K562 (cell line): ENCODE measurements at regions not wholly inside any gene's neighbourhood (a gene's known extent, or its start where the extent isn't known, plus 50 kb on each side); places are given as distances from the start of the nearest gene placed in this dataset.

Source experiments
- ATAC-seq: fragments of 200-7000 bp; cut with Tn5 transposase; 3 replicates; pipeline ENCODE4 v1.9.1; 2020; ENCODE audit warnings: moderate library complexity
- BruUV-seq: library from RNA; stranded (reverse); fragments of 400-500 nt; replicated peaks from 2 replicates; lab custom pipeline; 2021; lab: Mats Ljungman, UMichigan
- CTCF ChIA-PET: fragments of 300-600 bp; formaldehyde crosslinking; extraction: SDS; loops from one replicate; lab custom pipeline; 2021; ENCODE audit warnings: low intra/inter-chr PET ratio; lab: Yijun Ruan, JAX
- POLR2A ChIA-PET: fragments of 300-600, 350-650 bp; sonication (Branson Sonifier 250); formaldehyde crosslinking; extraction: SDS; loops from one replicate; lab custom pipeline; 2021; ENCODE audit warnings: antibody characterized with exemption, inconsistent platforms; lab: Yijun Ruan, JAX
- DNase-seq, 4 experiments: peaks; one replicate each; pipeline versions ENCODE4 v3.0.0 to v3.0.0-alpha.2; 2011 to 2018; ENCODE audit warnings: low spot score in 3 of 4, mixed read lengths in 3 of 4; ENCODE audit errors: extremely low read depth in 1 of 4
- FAIRE-seq: peaks from 2 replicates; lab custom pipeline; 2011; peaks lifted over from hg19 to GRCh38; lab: Jason Lieb, UNC
- H2AFZ ChIP-seq: 2 replicates; pipeline ENCODE4 v1.6.0; 2011; ENCODE audit warnings: low read depth, low read length, control low read depth, inconsistent platforms
- H3K27ac ChIP-seq: fragments of 200-600 bp; 3 replicates; pipeline ENCODE4 v1.8.0; 2011; ENCODE audit warnings: low read depth, mild to moderate bottlenecking, control low read depth, inconsistent platforms, low read length, moderate library complexity, mixed read lengths; ENCODE audit errors: extremely low read depth
- H3K27me3 ChIP-seq, 2 experiments: fragments of 300-600 bp in 1 of 2; 2 replicates in 1 of 2; 3 replicates in 1 of 2; pipeline versions ENCODE4 v1.6.0 to v1.8.0; 2011; ENCODE audit warnings: inconsistent platforms in 2 of 2, low read length in 2 of 2, mild to moderate bottlenecking in 1 of 2, mixed read lengths in 1 of 2, moderate library complexity in 1 of 2; ENCODE audit not compliant: control insufficient read depth in 2 of 2, insufficient read depth in 2 of 2
- H3K36me3 ChIP-seq: fragments of 300-600 bp; 3 replicates; pipeline ENCODE4 v1.8.0; 2011; ENCODE audit warnings: mild to moderate bottlenecking, low read length, inconsistent platforms; ENCODE audit not compliant: control insufficient read depth, insufficient read depth
- H3K4me1 ChIP-seq, 2 experiments: fragments of 200-600 bp in 1 of 2; replicated peaks in 1 of 2; 2 replicates in 1 of 2; 3 replicates in 1 of 2; pipeline versions ENCODE4 v1.5.1 to v1.8.0; 2011; ENCODE audit warnings: inconsistent platforms in 2 of 2, low read length in 2 of 2, mild to moderate bottlenecking in 1 of 2, mixed read lengths in 1 of 2, moderate library complexity in 1 of 2; ENCODE audit not compliant: control insufficient read depth in 2 of 2, insufficient read depth in 2 of 2
- H3K4me2 ChIP-seq: 2 replicates; pipeline ENCODE4 v1.6.1; 2011; ENCODE audit warnings: low read length, control low read depth, inconsistent platforms, mixed read lengths; ENCODE audit not compliant: insufficient read depth
- H3K4me3 ChIP-seq: fragments of 200-600 bp; sonication (generic), shearing (Covaris generic); 2 replicates; pipeline ENCODE4 v1.5.1; 2016; ENCODE audit warnings: control low read depth, inconsistent platforms
- H3K79me2 ChIP-seq: fragments of 200-600 bp; 3 replicates; pipeline ENCODE4 v1.8.0; 2011; ENCODE audit warnings: low read length, inconsistent platforms; ENCODE audit not compliant: control insufficient read depth, insufficient read depth
- H3K9ac ChIP-seq, 2 experiments: 2 replicates each; pipeline versions ENCODE4 v1.6.0 to v1.6.1; 2011; ENCODE audit warnings: low read depth in 2 of 2, low read length in 2 of 2, control low read depth in 1 of 2, inconsistent platforms in 1 of 2, mild to moderate bottlenecking in 1 of 2, mixed read lengths in 1 of 2; ENCODE audit not compliant: insufficient read depth in 1 of 2
- H3K9me1 ChIP-seq: one replicate; pipeline ENCODE4 v1.6.0; 2011; ENCODE audit warnings: inconsistent platforms, mild to moderate bottlenecking, low read length, moderate library complexity; ENCODE audit not compliant: control insufficient read depth, insufficient read depth
- H3K9me3 ChIP-seq: replicated peaks from 2 replicates; pipeline ENCODE4 v1.5.1; 2011; ENCODE audit warnings: low read depth, low read length, inconsistent platforms; ENCODE audit not compliant: control insufficient read depth, insufficient read depth
- H4K20me1 ChIP-seq: replicated peaks from 2 replicates; pipeline ENCODE4 v1.6.1; 2011; ENCODE audit warnings: low read length, inconsistent platforms, mixed read lengths; ENCODE audit not compliant: control insufficient read depth, insufficient read depth
- ARID1B ChIP-seq: fragments of 450-650 bp; IDR thresholded peaks from 2 replicates; pipeline ENCODE4 v1.6.1; 2016; ENCODE audit warnings: antibody characterized with exemption, mild to moderate bottlenecking, inconsistent platforms
- CXXC5 ChIP-seq: fragments of 250-450 bp; sonication (Bioruptor Pico); IDR thresholded peaks from 2 replicates; pipeline ENCODE4 v1.8.0; 2022; ENCODE audit warnings: inconsistent platforms, mild to moderate bottlenecking, moderate library complexity
- DPF2 ChIP-seq: fragments of 450-650 bp; IDR thresholded peaks from 2 replicates; pipeline ENCODE4 v1.6.1; 2016
- GABPB1 ChIP-seq: sonication (generic); formaldehyde crosslinking; IDR thresholded peaks from 2 replicates; pipeline ENCODE4 v1.8.0; 2022; ENCODE audit warnings: mild to moderate bottlenecking, missing genetic modification reagents
- JUND ChIP-seq, 2 experiments: IDR thresholded peaks; 2 replicates in 1 of 2; 3 replicates in 1 of 2; pipeline ENCODE4 v1.6.1; 2011; ENCODE audit warnings: borderline replicate concordance in 2 of 2, low read depth in 2 of 2, low read length in 2 of 2, improper control_type of control experiment in 1 of 2, missing biosample characterization in 1 of 2, missing genetic modification characterization in 1 of 2, missing genetic modification reagents in 1 of 2
- MECOM ChIP-seq: fragments of 250-450 bp; sonication (Bioruptor Pico); IDR thresholded peaks from 2 replicates; pipeline ENCODE4 v1.8.0; 2022; ENCODE audit warnings: inconsistent platforms
- OTX1 ChIP-seq: fragments of 450-650 bp; formaldehyde crosslinking; IDR thresholded peaks from 2 replicates; pipeline ENCODE4 v1.4.0; 2022; ENCODE audit warnings: mild to moderate bottlenecking
- SMARCA4 ChIP-seq: fragments of 450-650 bp; IDR thresholded peaks from 2 replicates; pipeline ENCODE4 v1.6.1; 2016
- TRIM24 ChIP-seq, 2 experiments: fragments of 450-650 bp; IDR thresholded peaks; 2 replicates each; pipeline ENCODE4 v1.6.1; 2016
- WGBS: fragments of 100-300 bp; shearing (Covaris generic); methylation state at CpG from one replicate; pipeline ENCODE4 v1.1.6; 2016; ENCODE audit warnings: low coverage, mixed read lengths; ENCODE audit not compliant: insufficient coverage; ENCODE audit errors: missing lambda C conversion rate; 5-methylcytosine and 5-hydroxymethylcytosine counted together
- in situ Hi-C: fragments of 300-500 bp; cut with MboI; formaldehyde crosslinking; loops from 4 replicates; pipeline ENCODE4 v1.15.0; 2018; ENCODE audit warnings: inconsistent platforms, mixed read lengths
- intact Hi-C: fragments of 100-400 bp; cut with micrococcal nuclease; formaldehyde crosslinking; loops from 2 replicates; pipeline ENCODE4 v1.14.2; 2022
- TF ChIP-seq, protein P1 (sequence below): fragments of 250-450 bp; sonication (Bioruptor Pico); IDR thresholded peaks from 2 replicates; pipeline ENCODE4 v1.5.1; 2021; ENCODE audit warnings: mild to moderate bottlenecking

DNA sequence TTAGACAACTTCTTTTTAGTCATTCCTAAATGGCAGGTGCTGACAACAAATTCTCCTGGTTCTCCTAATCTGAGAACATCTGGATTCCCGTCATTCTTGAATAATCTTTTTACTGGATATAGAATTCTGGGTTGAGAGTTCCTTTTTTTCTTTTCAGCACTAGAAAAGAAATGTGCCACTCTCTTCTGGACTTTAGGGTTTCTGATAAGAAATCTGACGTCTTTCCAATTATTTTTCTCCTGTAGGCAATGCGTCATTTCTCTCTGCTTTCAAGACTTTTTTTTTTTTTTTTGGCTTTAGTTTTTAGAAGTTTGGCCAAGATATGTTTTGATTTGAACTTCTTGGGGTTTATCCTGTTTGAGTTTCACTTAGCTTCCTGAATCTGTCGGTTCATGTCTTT lies 66.1 kb upstream of the RNF24 start:
- H3K27me3 ChIP-seq, result no peaks in the 10 kb centered on the region
- TF ChIP-seq DPF2 (peak; percentile 25; the same call in 1 of the 2 replicates), JUND (IDR thresholded peaks at IDR 0.05; ENCODE audit: borderline replicate concordance, low read depth, low read length) (0 out of 2 replicates have a peak, but pooled peaks have one; percentile 19), JUND (tag; IDR thresholded peaks at IDR 0.05; ENCODE audit: borderline replicate concordance, low read depth, low read length) (no peak), MECOM (CRISPR knock-in tag) (no peak), TRIM24 (IDR thresholded peaks at IDR 0.05) (peak in 1 of 2 experiments; percentile 9; a peak in 1 of 4 replicates), ARID1B (peak; percentile 21; the same call in 1 of the 2 replicates), GABPB1 (no peak), OTX1 (CRISPR knock-in tag) (no peak), SMARCA4 (peak; percentile 50; the same call in 1 of the 2 replicates), CXXC5 (CRISPR knock-in tag) (peak; percentile 6; the same call in 1 of the 2 replicates)
- TF ChIP-seq, protein P1, sequence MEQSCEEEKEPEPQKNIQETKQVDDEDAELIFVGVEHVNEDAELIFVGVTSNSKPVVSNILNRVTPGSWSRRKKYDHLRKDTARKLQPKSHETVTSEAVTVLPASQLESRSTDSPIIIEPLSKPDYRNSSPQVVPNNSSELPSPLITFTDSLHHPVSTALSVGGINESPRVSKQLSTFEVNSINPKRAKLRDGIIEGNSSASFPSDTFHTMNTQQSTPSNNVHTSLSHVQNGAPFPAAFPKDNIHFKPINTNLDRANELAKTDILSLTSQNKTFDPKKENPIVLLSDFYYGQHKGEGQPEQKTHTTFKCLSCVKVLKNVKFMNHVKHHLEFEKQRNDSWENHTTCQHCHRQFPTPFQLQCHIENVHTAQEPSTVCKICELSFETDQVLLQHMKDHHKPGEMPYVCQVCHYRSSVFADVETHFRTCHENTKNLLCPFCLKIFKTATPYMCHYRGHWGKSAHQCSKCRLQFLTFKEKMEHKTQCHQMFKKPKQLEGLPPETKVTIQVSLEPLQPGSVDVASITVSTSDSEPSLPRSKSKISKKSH (CRISPR knock-in tag), result no peak
- no peaks in the 10 kb centered on the region for H4K20me1 ChIP-seq
- intact Hi-C loops, result no loop called here
- WGBS, result 6% methylated on average over 4 of the region's 4 CpGs
- peak overlapping the region in 1 of 2 experiments; percentile 66; a peak in 2 of 4 replicates for H3K9ac ChIP-seq
- no peak overlapping the region for H3K4me2 ChIP-seq
- 0 out of 3 replicates have a peak, but pooled peaks cover 8% of the 10 kb centered on the region for H3K79me2 ChIP-seq
- peak overlapping the region; percentile 94 for H3K27ac ChIP-seq
- no peaks in the 10 kb centered on the region; the same call in 1 of the 2 replicates for H3K9me3 ChIP-seq
- no peak overlapping the region for H3K4me3 ChIP-seq
- FAIRE-seq, result no peak
- CTCF ChIA-PET, result no interaction called here
- DNase-seq, result no peak
- in situ Hi-C loops, result no loop called here
- no peak for ATAC-seq
- no peaks in the 10 kb centered on the region for H3K9me1 ChIP-seq
- no peaks in the 10 kb centered on the region for H3K36me3 ChIP-seq
- H3K4me1 ChIP-seq, result peaks cover 23 to 53% of the 10 kb centered on the region in 2 experiments
- BruUV-seq, result no TSS peak
- peak overlapping the region; percentile 83 for H2AFZ ChIP-seq
- POLR2A ChIA-PET, result interaction anchor here (0.6 to 1.5 kb wide), 4 partner anchors 13 to 423 kb away, joined by 3 read pairs; no protein-coding TSS in a partner anchor
